ENCODE measurements at regions not wholly inside any gene's neighbourhood (a gene's known extent, or its start where the extent isn't known, plus 50 kb on each side); places are given as distances from the start of the nearest gene placed in this dataset.
"Not testable (repeated sequence)": the region's sequence is repeated elsewhere in the genome, so short reads cannot be mapped to it uniquely, and the experiment has no call there.

DNA sequence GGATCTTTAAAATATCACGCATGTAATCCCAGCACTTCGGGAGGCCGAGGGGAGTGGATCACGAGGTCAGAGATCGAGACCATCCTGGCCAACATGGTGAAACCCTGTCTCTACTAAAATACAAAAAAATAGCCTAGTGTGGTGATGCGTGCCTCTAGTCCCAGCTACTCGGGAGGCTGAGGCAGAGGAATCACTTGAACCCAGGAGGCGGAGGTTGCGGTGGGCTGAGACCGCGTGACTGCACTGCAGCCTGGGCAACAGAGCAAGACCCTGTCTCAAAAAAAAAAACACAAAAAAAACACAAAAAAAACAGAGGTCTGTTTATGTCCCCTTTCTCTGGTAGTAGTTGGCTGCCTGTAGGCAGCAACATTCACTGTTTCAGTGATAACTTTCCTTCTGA lies 404.3 kb downstream of the CD83 start:
- FAIRE-seq; DNase-seq (ENCODE audit: extremely low spot score, insufficient read length, low read depth): not testable (repeated sequence)

GRCh38 chr6:14524319-14524718 lies 406.7 kb downstream of the CD83 start:
- FAIRE-seq (no peak), DNase-seq (ENCODE audit: extremely low spot score, insufficient read length, low read depth) (no peak)

GRCh38 chr6:14530385-14530784 lies 412.8 kb downstream of the CD83 start:
- FAIRE-seq (no peak), DNase-seq (ENCODE audit: extremely low spot score, insufficient read length, low read depth) (no peak)

- no peak for FAIRE-seq
- DNase-seq (ENCODE audit: extremely low spot score, insufficient read length, low read depth): no peak
Observed at GRCh38 chr6:14533446-14533845, 415.9 kb downstream of the CD83 start.

GRCh38 chr6:14537030-14537429 lies 419.5 kb downstream of the CD83 start:
- no peak for FAIRE-seq
- no peak for DNase-seq (ENCODE audit: extremely low spot score, insufficient read length, low read depth)

GRCh38 chr6:14540276-14540675 lies 422.7 kb downstream of the CD83 start:
- no peak for FAIRE-seq
- DNase-seq (ENCODE audit: extremely low spot score, insufficient read length, low read depth): no peak

GRCh38 chr6:14540810-14541540 lies 423.4 kb downstream of the CD83 start:
- DNase-seq (ENCODE audit: extremely low spot score, insufficient read length, low read depth): no peak
- no peak for FAIRE-seq

DNA sequence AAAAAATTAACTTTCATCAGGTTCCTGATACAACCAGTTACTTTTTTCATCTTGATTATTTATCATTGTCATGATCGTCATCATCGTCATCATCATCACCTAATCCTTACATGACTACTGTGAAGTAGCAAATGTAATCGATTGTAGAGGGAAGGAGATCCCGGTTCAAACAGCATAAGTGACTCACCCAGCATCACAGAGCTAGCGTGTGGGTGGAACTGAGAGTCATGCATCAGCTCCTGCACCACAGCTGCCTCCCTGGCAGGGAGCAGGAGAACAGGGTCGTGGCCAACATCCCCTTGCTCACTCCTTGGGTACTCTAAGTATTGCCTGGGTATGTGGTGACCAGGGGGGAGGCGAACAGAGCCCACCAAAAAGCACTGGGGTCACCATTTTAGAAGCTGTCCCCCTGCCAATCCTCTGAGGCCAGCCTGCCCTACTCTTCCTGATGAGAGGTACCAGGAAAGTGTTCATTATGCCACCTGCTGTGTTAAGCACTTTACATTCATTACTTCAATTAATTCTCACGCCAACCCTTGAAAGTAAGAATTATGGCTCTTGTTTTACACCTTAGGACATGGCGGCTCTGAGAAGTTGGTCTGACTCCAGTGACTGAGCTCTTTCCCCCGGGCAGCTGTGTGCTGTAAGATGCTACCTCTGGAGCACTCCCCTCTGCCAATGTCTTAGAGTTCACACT lies 425.2 kb downstream of the CD83 start:
- DNase-seq (ENCODE audit: extremely low spot score, insufficient read length, low read depth) (peak; percentile 2), FAIRE-seq (peak; percentile 33)

DNA sequence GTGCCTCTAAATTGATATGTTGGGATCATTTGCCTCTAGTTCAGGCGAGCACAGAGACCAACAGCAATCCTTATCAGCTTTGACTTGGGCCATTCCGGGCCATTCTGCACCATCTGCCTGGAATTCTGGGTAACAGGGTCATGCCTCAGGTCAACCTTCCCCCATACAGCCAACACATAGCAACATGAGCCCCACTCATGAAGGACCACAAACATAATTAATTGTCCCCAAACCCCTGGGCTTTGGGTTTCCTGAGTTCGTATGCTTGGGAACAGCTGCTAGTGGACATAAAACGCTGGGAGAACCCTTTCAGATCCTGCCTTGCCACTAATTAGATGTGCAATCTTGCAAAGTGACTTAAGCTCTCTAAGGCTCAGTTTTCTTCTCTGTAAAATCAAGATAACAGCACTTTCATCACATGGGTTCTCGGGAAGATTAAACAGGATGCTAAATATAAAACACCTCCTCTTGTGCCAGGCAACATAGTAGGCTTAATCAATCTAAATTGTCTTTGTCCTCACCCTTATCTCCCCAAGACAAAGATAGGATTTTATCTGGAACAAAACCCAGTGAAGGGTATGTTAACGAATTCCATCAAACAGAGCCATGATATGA lies 426.5 kb downstream of the CD83 start:
- no peak for DNase-seq (ENCODE audit: extremely low spot score, insufficient read length, low read depth)
- no peak for FAIRE-seq

GRCh38 chr6:14544666-14545065 lies 427.1 kb downstream of the CD83 start:
- DNase-seq (ENCODE audit: extremely low spot score, insufficient read length, low read depth) (no peak), FAIRE-seq (no peak)

GRCh38 chr6:14545496-14545895 lies 427.9 kb downstream of the CD83 start:
- no peak for FAIRE-seq
- DNase-seq (ENCODE audit: extremely low spot score, insufficient read length, low read depth): no peak

- DNase-seq (ENCODE audit: extremely low spot score, insufficient read length, low read depth) (no peak), FAIRE-seq (no peak)
Observed at GRCh38 chr6:14546036-14546435, 428.5 kb downstream of the CD83 start.

DNA sequence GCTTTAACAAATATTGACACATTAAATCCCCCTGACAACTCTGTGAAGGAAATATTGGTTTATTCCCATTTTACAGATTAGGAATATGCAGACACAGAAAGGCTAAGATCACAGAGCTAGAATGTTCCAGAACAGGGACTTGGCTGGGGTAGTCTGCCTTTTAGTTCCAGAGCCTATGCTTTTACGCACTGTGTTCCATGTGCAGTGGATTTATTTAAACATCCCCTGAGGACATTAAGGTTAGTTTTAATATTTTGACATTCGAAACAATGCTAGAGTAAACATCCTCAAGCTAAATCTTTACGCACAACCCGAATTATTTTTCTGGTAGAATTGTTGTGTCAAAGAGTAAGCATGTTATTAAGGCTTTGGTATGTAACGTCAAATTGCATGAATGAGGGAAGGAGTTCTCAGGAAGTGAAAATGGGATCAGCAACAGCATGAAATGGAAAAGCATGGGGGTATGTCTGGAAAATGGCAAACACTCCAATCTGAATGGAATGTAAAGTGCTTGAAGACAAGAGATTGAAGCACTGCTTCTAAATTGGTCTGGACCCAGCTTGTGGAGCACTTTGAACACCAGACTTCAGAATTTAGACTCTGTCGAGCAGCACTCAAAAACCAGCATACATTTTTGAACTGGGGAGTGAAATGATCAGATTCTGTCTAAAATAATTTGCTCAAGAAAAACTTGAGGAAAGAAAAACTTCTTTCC lies 429.9 kb downstream of the CD83 start:
- DNase-seq (ENCODE audit: extremely low spot score, insufficient read length, low read depth): no peak
- no peak for FAIRE-seq

- FAIRE-seq (no peak), DNase-seq (ENCODE audit: extremely low spot score, insufficient read length, low read depth) (no peak)
Observed at GRCh38 chr6:14549304-14549770, 431.8 kb downstream of the CD83 start.

- FAIRE-seq (no peak), DNase-seq (ENCODE audit: extremely low spot score, insufficient read length, low read depth) (no peak)
Observed at GRCh38 chr6:14549871-14550270, 432.3 kb downstream of the CD83 start.

DNA sequence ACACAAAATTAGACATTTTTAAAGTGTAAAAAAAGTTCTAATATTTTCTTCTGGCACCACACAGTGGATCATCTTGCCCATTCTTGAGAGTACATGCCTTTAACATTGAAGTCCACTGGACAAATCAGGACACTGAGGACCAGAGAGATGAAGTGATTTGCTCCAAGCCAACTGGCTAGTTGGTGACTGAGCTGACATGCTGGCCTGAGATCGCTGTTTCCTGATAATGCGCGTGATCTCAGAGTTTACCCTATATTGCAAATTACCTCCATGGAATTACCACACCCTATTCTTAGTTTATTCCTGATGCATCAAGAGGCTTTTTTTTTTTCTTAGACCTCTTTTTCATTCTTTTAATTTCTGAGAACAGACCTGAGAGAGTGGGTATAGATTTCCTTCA lies 432.8 kb downstream of the CD83 start:
- no peak for FAIRE-seq

DNA sequence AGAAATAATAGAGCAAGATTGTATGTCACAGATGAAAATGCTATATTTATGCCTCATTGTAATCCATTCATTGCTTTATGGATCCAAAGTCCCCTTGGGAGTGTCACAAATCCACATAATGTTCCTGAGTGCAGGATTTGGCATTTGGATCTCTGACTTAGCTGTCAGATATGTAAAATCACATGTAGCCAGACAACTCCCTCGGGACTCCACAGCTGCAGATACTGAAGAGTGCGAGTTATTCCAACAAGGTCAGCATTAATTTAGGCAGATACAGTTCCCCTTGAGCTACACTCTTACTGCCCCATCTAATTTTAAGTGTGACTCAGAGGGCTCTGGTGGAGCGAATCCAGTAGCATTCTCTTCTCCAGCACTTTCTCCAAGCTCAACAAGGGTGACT lies 433.2 kb downstream of the CD83 start:
- DNase-seq (ENCODE audit: extremely low spot score, insufficient read length, low read depth) (no peak), FAIRE-seq (no peak)

More for the DNA sequence above, 432.8 kb downstream of the CD83 start:
- no peak for DNase-seq (ENCODE audit: extremely low spot score, insufficient read length, low read depth)

DNA sequence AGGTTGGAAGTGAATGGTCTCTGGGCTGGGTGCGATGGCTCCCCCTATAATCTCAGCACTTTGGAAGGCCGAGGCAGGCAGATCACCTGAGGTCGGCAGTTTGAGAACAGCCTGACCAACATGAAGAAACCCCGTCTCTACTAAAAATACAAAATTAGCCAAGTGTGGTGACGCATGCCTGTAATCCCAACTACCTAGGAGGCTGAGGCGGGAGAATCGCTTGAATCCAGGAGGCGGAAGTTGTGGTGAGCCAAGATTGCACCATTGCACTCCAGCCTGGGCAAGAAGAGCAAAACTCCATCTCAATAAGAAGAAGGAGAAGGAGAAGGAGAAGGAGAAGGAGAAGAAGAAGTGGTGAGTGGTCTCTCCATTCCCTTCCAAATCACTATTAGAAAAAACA lies 434.0 kb downstream of the CD83 start:
- DNase-seq (ENCODE audit: extremely low spot score, insufficient read length, low read depth); FAIRE-seq: not testable (repeated sequence)

GRCh38 chr6:14552891-14553290 lies 435.3 kb downstream of the CD83 start:
- FAIRE-seq (no peak), DNase-seq (ENCODE audit: extremely low spot score, insufficient read length, low read depth) (no peak)

DNA sequence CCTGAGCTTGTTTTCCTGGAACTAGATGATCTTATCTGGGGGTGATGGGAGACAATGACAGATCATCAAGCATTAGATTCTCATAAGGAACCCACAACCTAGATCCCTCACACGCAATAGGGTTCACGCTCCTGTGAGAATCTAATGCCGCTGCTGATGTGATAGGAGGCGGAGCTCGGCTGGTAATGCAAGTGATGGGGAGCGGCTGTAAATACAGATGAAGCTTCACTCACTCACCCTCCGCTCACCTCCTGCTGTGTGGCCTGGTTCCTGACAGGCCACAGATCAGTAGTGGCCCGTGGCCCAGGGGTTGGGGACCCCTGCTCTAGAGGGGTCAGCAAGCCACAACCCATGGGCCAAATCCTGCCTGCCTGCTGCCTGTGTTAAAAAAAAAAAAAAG lies 435.9 kb downstream of the CD83 start:
- DNase-seq (ENCODE audit: extremely low spot score, insufficient read length, low read depth) (no peak), FAIRE-seq (no peak)

GRCh38 chr6:14555804-14556203 lies 438.2 kb downstream of the CD83 start:
- DNase-seq (ENCODE audit: extremely low spot score, insufficient read length, low read depth) (no peak), FAIRE-seq (no peak)

Measured in GM18507 (cell line).